AG09309 (cell line): ENCODE measurements at regions not wholly inside any gene's neighbourhood (a gene's known extent, or its start where the extent isn't known, plus 50 kb on each side); places are given as distances from the start of the nearest gene placed in this dataset.

Experiments
- DNase-seq: peaks from one replicate; pipeline ENCODE4 v3.0.0-alpha.2; 2010; ENCODE audit warnings: low read depth
- H3K4me3 ChIP-seq: 2 replicates; pipeline ENCODE4 v1.5.1; 2011; ENCODE audit warnings: mild to moderate bottlenecking, low read depth, low read length, moderate library complexity; ENCODE audit not compliant: control insufficient read depth
- CTCF ChIP-seq: IDR thresholded peaks from 2 replicates; pipeline ENCODE4 v1.5.1; 2011; ENCODE audit warnings: mild to moderate bottlenecking, low read depth, low read length, inconsistent platforms; ENCODE audit not compliant: insufficient read depth, control insufficient read depth; ENCODE audit errors: missing control alignments

- no peak for DNase-seq
- TF ChIP-seq CTCF, result no peak
Observed at GRCh38 chr2:158732573-158733429, 62.3 kb upstream of the DAPL1 start.

GRCh38 chr2:158733430-158733755 is 61.7 kb upstream of the DAPL1 start:
- no peak for DNase-seq
- H3K4me3 ChIP-seq, result no peak overlapping the region
- TF ChIP-seq CTCF, result no peak

More at GRCh38 chr2:158732573-158733429, 62.3 kb upstream of the DAPL1 start:
- H3K4me3 ChIP-seq, result no peak overlapping the region

- no peak overlapping the region for H3K4me3 ChIP-seq
- TF ChIP-seq CTCF, result no peak
- no peak for DNase-seq
Observed at GRCh38 chr2:158734442-158734841, 60.7 kb upstream of the DAPL1 start.

GRCh38 chr2:158735822-158736580 is 59.1 kb upstream of the DAPL1 start:
- no peak for DNase-seq
- no peak for TF ChIP-seq CTCF
- no peak overlapping the region for H3K4me3 ChIP-seq

GRCh38 chr2:158738363-158738762 is 56.8 kb upstream of the DAPL1 start:
- H3K4me3 ChIP-seq, result no peak overlapping the region
- no peak for DNase-seq
- TF ChIP-seq CTCF, result no peak

GRCh38 chr2:158740127-158740526 is 55.0 kb upstream of the DAPL1 start:
- H3K4me3 ChIP-seq, result no peak overlapping the region
- TF ChIP-seq CTCF, result no peak
- no peak for DNase-seq
